ENCODE measurements at regions not wholly inside any gene's neighbourhood (a gene's known extent, or its start where the extent isn't known, plus 50 kb on each side); places are given as distances from the start of the nearest gene placed in this dataset.

- no peak overlapping the region for H3K4me3 ChIP-seq
- H2AFZ ChIP-seq, result no peak overlapping the region
- no peaks in the 10 kb centered on the region for H3K4me1 Mint-ChIP-seq
- no peaks in the 10 kb centered on the region for H3F3A ChIP-seq (replicated peaks; ENCODE audit: low read depth)
- ATAC-seq (no peak), DNase-seq (ENCODE audit: low spot score) (no peak)
- H3K9me3 Mint-ChIP-seq, result peaks cover 16% of the 10 kb centered on the region
- peaks cover 2% of the 10 kb centered on the region for H3K27me3 Mint-ChIP-seq (ENCODE audit: insufficient read depth, low read depth, poor library complexity)
- H3K79me2 ChIP-seq (replicated peaks; ENCODE audit: insufficient read depth), result no peaks in the 10 kb centered on the region
- H4K20me1 ChIP-seq (replicated peaks; ENCODE audit: insufficient read depth), result no peaks in the 10 kb centered on the region
- H3K4me2 ChIP-seq, result no peak overlapping the region
- TF ChIP-seq EZH2phosphoT487 (IDR thresholded peaks at IDR 0.05; ENCODE audit: unreplicated experiment) (no peak), REST (IDR thresholded peaks at IDR 0.05; ENCODE audit: unreplicated experiment) (no peak), EZH2 (IDR thresholded peaks at IDR 0.05; ENCODE audit: low read depth, unreplicated experiment) (no peak), ZNF462 (CRISPR knock-in tag; IDR thresholded peaks at IDR 0.05) (no peak), CREB1 (CRISPR knock-in tag; IDR thresholded peaks at IDR 0.05; ENCODE audit: low read depth) (no peak), STAT1 (IDR thresholded peaks at IDR 0.05; ENCODE audit: unreplicated experiment) (no peak), ZNF114 (CRISPR knock-in tag; IDR thresholded peaks at IDR 0.05) (no peak), POLR2AphosphoS5 (IDR thresholded peaks at IDR 0.05; ENCODE audit: low read depth) (no peak), NANOG (IDR thresholded peaks at IDR 0.05; ENCODE audit: borderline replicate concordance) (no peak), ZNF331 (CRISPR knock-in tag; IDR thresholded peaks at IDR 0.05; ENCODE audit: low read depth) (no peak), JUNB (IDR thresholded peaks at IDR 0.05; ENCODE audit: unreplicated experiment) (no peak)
- TF ChIP-seq, protein P1, sequence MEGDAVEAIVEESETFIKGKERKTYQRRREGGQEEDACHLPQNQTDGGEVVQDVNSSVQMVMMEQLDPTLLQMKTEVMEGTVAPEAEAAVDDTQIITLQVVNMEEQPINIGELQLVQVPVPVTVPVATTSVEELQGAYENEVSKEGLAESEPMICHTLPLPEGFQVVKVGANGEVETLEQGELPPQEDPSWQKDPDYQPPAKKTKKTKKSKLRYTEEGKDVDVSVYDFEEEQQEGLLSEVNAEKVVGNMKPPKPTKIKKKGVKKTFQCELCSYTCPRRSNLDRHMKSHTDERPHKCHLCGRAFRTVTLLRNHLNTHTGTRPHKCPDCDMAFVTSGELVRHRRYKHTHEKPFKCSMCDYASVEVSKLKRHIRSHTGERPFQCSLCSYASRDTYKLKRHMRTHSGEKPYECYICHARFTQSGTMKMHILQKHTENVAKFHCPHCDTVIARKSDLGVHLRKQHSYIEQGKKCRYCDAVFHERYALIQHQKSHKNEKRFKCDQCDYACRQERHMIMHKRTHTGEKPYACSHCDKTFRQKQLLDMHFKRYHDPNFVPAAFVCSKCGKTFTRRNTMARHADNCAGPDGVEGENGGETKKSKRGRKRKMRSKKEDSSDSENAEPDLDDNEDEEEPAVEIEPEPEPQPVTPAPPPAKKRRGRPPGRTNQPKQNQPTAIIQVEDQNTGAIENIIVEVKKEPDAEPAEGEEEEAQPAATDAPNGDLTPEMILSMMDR (conservative IDR thresholded peaks at IDR 0.05; ENCODE audit: low read depth in 2 of 2), result no peak
- TF ChIP-seq, protein P2, sequence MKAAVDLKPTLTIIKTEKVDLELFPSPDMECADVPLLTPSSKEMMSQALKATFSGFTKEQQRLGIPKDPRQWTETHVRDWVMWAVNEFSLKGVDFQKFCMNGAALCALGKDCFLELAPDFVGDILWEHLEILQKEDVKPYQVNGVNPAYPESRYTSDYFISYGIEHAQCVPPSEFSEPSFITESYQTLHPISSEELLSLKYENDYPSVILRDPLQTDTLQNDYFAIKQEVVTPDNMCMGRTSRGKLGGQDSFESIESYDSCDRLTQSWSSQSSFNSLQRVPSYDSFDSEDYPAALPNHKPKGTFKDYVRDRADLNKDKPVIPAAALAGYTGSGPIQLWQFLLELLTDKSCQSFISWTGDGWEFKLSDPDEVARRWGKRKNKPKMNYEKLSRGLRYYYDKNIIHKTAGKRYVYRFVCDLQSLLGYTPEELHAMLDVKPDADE (IDR thresholded peaks at IDR 0.05), result no peak
- H3K36me3 Mint-ChIP-seq (ENCODE audit: low read depth), result peaks cover 12% of the 10 kb centered on the region
- H3K9me2 ChIP-seq (ENCODE audit: insufficient read depth), result no peaks in the 10 kb centered on the region
- no peak overlapping the region for H3K27ac ChIP-seq (ENCODE audit: low read depth)
- no peak overlapping the region for H3K4me3 Mint-ChIP-seq
- no peaks in the 10 kb centered on the region for H3K27me3 ChIP-seq (ENCODE audit: insufficient read depth)
- no peak overlapping the region for H3K27ac Mint-ChIP-seq
- H3K4me1 ChIP-seq (ENCODE audit: insufficient read depth), result no peaks in the 10 kb centered on the region
- H3K36me3 ChIP-seq (ENCODE audit: insufficient read depth), result no peaks in the 10 kb centered on the region
These were observed 1135.3 kb downstream of the SLITRK5 start for GRCh38 chr13:88806438-88806837.

All from GM23338 (cell line).